ENCODE measurements at regions not wholly inside any gene's neighbourhood (a gene's known extent, or its start where the extent isn't known, plus 50 kb on each side); places are given as distances from the start of the nearest gene placed in this dataset.

DNA sequence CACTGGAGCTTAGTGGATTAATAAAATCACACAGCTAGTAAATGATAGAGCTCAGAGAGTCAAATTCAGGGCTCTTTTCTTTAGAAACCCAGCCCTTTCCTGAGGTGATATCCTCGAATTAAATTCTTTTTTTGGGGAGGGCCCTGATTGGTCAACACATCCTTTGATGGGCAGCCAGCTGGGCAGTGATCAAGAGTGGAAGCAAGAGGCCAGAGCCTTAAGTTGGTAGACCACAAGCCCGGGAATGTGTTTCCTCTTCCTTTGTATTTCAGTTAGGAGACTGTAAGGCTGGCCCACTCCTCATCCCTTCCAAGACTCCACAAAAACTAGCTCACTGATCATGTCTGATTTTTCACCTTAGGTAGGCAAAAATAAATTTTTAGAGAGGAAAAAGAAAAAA, 640.5 kb downstream of the DHX35 start:
- ChIA-PET POLR2A (no interaction called here), CTCF (no interaction called here)
- Mint-ChIP-seq H3K9me3 (peaks cover 2% of the 10 kb centered on the region), H3K27me3 (peaks cover 10% of the 10 kb centered on the region), H3K36me3 (ENCODE audit: low read depth) (no peaks in the 10 kb centered on the region), H3K4me1 (ENCODE audit: low read depth) (no peaks in the 10 kb centered on the region), H3K4me3 (no peak overlapping the region), H3K27ac (no peak overlapping the region)
- intact Hi-C loops (cut with DNase I, micrococcal nuclease): no loop called here
- Histone ChIP-seq H3K27ac (ENCODE audit: low read depth in 1 of 2, low read length in 2 of 2) (no peak overlapping the region), H3K27me3 (ENCODE audit: control insufficient read depth in 1 of 2, insufficient read depth in 2 of 2, low read length in 2 of 2) (no peaks in the 10 kb centered on the region), H3K36me3 (ENCODE audit: insufficient read depth, low read length) (no peaks in the 10 kb centered on the region), H3K9me3 (ENCODE audit: control insufficient read depth in 1 of 2, insufficient read depth in 1 of 2, low read length in 2 of 2) (no peaks in the 10 kb centered on the region), H3K4me3 (ENCODE audit: low read length) (no peak overlapping the region), H3K4me1 (ENCODE audit: insufficient read depth, low read length) (no peaks in the 10 kb centered on the region)
- no peak for ATAC-seq (ENCODE audit: poor library complexity)
- TF ChIP-seq, protein P1, sequence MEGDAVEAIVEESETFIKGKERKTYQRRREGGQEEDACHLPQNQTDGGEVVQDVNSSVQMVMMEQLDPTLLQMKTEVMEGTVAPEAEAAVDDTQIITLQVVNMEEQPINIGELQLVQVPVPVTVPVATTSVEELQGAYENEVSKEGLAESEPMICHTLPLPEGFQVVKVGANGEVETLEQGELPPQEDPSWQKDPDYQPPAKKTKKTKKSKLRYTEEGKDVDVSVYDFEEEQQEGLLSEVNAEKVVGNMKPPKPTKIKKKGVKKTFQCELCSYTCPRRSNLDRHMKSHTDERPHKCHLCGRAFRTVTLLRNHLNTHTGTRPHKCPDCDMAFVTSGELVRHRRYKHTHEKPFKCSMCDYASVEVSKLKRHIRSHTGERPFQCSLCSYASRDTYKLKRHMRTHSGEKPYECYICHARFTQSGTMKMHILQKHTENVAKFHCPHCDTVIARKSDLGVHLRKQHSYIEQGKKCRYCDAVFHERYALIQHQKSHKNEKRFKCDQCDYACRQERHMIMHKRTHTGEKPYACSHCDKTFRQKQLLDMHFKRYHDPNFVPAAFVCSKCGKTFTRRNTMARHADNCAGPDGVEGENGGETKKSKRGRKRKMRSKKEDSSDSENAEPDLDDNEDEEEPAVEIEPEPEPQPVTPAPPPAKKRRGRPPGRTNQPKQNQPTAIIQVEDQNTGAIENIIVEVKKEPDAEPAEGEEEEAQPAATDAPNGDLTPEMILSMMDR (IDR thresholded peaks at IDR 0.05): no peak
- no peak for DNase-seq

DNA sequence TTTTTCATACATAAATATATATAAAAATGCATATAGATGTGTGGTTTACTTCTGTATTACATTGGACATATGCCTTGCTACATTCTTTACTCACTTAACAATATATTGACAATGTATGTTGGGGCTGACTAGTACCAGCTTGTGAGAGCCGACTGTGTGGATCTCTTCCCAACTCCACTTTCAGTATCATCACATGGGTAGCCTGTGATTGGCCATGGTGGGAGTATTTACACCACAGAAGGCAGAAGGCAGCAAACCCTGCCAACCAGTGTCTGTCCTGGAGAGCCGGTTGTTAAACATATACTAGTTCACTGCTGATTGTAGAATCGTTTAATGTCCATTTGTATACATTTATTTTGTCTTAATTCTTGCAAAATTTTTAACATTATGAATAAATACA, 638.7 kb downstream of the DHX35 start:
- Mint-ChIP-seq H3K4me3 (no peak overlapping the region), H3K4me1 (ENCODE audit: low read depth) (no peaks in the 10 kb centered on the region), H3K27ac (no peak overlapping the region), H3K9me3 (no peaks in the 10 kb centered on the region), H3K36me3 (ENCODE audit: low read depth) (no peaks in the 10 kb centered on the region), H3K27me3 (peaks cover 10% of the 10 kb centered on the region)
- intact Hi-C loops (cut with DNase I, micrococcal nuclease): no loop called here
- no peak overlapping the region for H3K4me3 ChIP-seq (ENCODE audit: low read length)
- ATAC-seq (ENCODE audit: poor library complexity) (no peak), DNase-seq (no peak)
- H3K36me3 ChIP-seq (ENCODE audit: insufficient read depth, low read length): no peaks in the 10 kb centered on the region
- no peaks in the 10 kb centered on the region for H3K9me3 ChIP-seq (ENCODE audit: control insufficient read depth in 1 of 2, insufficient read depth in 1 of 2, low read length in 2 of 2)
- no peak overlapping the region for H3K27ac ChIP-seq (ENCODE audit: low read depth in 1 of 2, low read length in 2 of 2)
- ChIA-PET CTCF (no interaction called here), POLR2A (no interaction called here)
- no peaks in the 10 kb centered on the region for H3K27me3 ChIP-seq (ENCODE audit: control insufficient read depth in 1 of 2, insufficient read depth in 2 of 2, low read length in 2 of 2)
- TF ChIP-seq, protein P1 (IDR thresholded peaks at IDR 0.05): no peak
- no peaks in the 10 kb centered on the region for H3K4me1 ChIP-seq (ENCODE audit: insufficient read depth, low read length)

DNA sequence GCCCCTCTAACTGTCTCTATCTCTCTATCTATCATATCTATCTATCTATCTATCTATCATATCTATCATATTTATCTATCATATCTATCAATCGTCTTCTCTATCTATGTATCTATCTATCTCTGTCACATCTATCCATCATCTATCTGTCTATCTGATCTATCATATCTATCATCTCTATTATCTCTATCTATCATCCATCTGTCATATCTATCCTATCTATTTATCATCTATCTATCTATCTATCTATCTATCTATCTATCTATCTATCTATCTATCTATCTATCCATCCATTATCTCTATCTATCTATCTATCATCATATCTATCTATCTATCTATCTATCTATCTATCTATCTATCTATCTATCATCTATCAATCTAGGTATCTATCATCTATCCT, 638.0 kb downstream of the DHX35 start:
- TF ChIP-seq, protein P1 (IDR thresholded peaks at IDR 0.05): no peak
- Histone ChIP-seq H3K4me3 (ENCODE audit: low read length) (no peak overlapping the region), H3K9me3 (ENCODE audit: control insufficient read depth in 1 of 2, insufficient read depth in 1 of 2, low read length in 2 of 2) (peaks cover 0 to 3% of the 10 kb centered on the region in 2 experiments), H3K4me1 (ENCODE audit: insufficient read depth, low read length) (no peaks in the 10 kb centered on the region), H3K27ac (ENCODE audit: low read depth in 1 of 2, low read length in 2 of 2) (no peak overlapping the region), H3K27me3 (ENCODE audit: control insufficient read depth in 1 of 2, insufficient read depth in 2 of 2, low read length in 2 of 2) (no peaks in the 10 kb centered on the region), H3K36me3 (ENCODE audit: insufficient read depth, low read length) (no peaks in the 10 kb centered on the region)
- no peaks in the 10 kb centered on the region for H3K4me1 Mint-ChIP-seq (ENCODE audit: low read depth)
- intact Hi-C loops (cut with DNase I, micrococcal nuclease): no loop called here
- peaks cover 10% of the 10 kb centered on the region for H3K27me3 Mint-ChIP-seq
- H3K9me3 Mint-ChIP-seq: no peaks in the 10 kb centered on the region
- H3K36me3 Mint-ChIP-seq (ENCODE audit: low read depth): no peaks in the 10 kb centered on the region
- no peak for ATAC-seq (ENCODE audit: poor library complexity)
- H3K27ac Mint-ChIP-seq: no peak overlapping the region
- no peak overlapping the region for H3K4me3 Mint-ChIP-seq
- ChIA-PET CTCF (no interaction called here), POLR2A (no interaction called here)
- DNase-seq: no peak
